ENCODE measurements at regions not wholly inside any gene's neighbourhood (a gene's known extent, or its start where the extent isn't known, plus 50 kb on each side); places are given as distances from the start of the nearest gene placed in this dataset.

GRCh38 chr9:10686943-10687342, 74.1 kb upstream of the PTPRD start:
- TF ChIP-seq, protein P1, sequence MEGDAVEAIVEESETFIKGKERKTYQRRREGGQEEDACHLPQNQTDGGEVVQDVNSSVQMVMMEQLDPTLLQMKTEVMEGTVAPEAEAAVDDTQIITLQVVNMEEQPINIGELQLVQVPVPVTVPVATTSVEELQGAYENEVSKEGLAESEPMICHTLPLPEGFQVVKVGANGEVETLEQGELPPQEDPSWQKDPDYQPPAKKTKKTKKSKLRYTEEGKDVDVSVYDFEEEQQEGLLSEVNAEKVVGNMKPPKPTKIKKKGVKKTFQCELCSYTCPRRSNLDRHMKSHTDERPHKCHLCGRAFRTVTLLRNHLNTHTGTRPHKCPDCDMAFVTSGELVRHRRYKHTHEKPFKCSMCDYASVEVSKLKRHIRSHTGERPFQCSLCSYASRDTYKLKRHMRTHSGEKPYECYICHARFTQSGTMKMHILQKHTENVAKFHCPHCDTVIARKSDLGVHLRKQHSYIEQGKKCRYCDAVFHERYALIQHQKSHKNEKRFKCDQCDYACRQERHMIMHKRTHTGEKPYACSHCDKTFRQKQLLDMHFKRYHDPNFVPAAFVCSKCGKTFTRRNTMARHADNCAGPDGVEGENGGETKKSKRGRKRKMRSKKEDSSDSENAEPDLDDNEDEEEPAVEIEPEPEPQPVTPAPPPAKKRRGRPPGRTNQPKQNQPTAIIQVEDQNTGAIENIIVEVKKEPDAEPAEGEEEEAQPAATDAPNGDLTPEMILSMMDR (IDR thresholded peaks at IDR 0.05; ENCODE audit: poor library complexity) = no peak
- TF ChIP-seq EZH2phosphoT487 (IDR thresholded peaks at IDR 0.05; ENCODE audit: low read depth, severe bottlenecking, unreplicated experiment) = no peak

Data from hepatocyte (in vitro differentiated cells).